ENCODE measurements at regions not wholly inside any gene's neighbourhood (a gene's known extent, or its start where the extent isn't known, plus 50 kb on each side); places are given as distances from the start of the nearest gene placed in this dataset.
A peak's percentile ranks its signal among the peaks of the same experiment; 100 is the strongest.
"Not testable (repeated sequence)": the region's sequence is repeated elsewhere in the genome, so short reads cannot be mapped to it uniquely, and the experiment has no call there.

- Histone ChIP-seq H3K27me3 (ENCODE audit: control insufficient read depth, insufficient read depth, low read length) (no peaks in the 10 kb centered on the region), H3K4me3 (ENCODE audit: low read length) (no peak overlapping the region), H3K4me1 (ENCODE audit: control insufficient read depth, insufficient read depth, low read length) (peaks cover 24% of the 10 kb centered on the region), H3K4me2 (ENCODE audit: low read length) (no peak overlapping the region), H3K9ac (ENCODE audit: low read depth, low read length) (no peak overlapping the region), H3K36me3 (ENCODE audit: insufficient read depth, low read length) (no peaks in the 10 kb centered on the region), H3K9me3 (replicated peaks; ENCODE audit: low read length) (no peaks in the 10 kb centered on the region)
Measured at GRCh38 chr6:56887086-56887485, 67.8 kb upstream of the BEND6 start.

GRCh38 chr6:56877922-56878321, 77.0 kb upstream of the BEND6 start:
- Histone ChIP-seq H3K36me3 (ENCODE audit: insufficient read depth, low read length) (peaks cover 4% of the 10 kb centered on the region), H3K9ac (ENCODE audit: low read depth, low read length) (no peak overlapping the region), H3K9me3 (replicated peaks; ENCODE audit: low read length) (no peaks in the 10 kb centered on the region), H3K4me1 (ENCODE audit: control insufficient read depth, insufficient read depth, low read length) (no peaks in the 10 kb centered on the region), H3K27me3 (ENCODE audit: control insufficient read depth, insufficient read depth, low read length) (no peaks in the 10 kb centered on the region), H3K4me2 (ENCODE audit: low read length) (no peak overlapping the region), H3K4me3 (ENCODE audit: low read length) (no peak overlapping the region)

GRCh38 chr6:56875961-56876360, 78.9 kb upstream of the BEND6 start:
- Histone ChIP-seq H3K4me2 (ENCODE audit: low read length) (no peak overlapping the region), H3K27me3 (ENCODE audit: control insufficient read depth, insufficient read depth, low read length) (no peaks in the 10 kb centered on the region), H3K4me1 (ENCODE audit: control insufficient read depth, insufficient read depth, low read length) (no peaks in the 10 kb centered on the region), H3K9me3 (replicated peaks; ENCODE audit: low read length) (no peaks in the 10 kb centered on the region), H3K36me3 (ENCODE audit: insufficient read depth, low read length) (peaks cover 4% of the 10 kb centered on the region), H3K9ac (ENCODE audit: low read depth, low read length) (no peak overlapping the region), H3K4me3 (ENCODE audit: low read length) (no peak overlapping the region)

GRCh38 chr6:56875523-56875922, 79.4 kb upstream of the BEND6 start:
- no peak overlapping the region for H3K9ac ChIP-seq (ENCODE audit: low read depth, low read length)
- H3K4me3 ChIP-seq (ENCODE audit: low read length), result no peak overlapping the region
- H3K4me1 ChIP-seq (ENCODE audit: control insufficient read depth, insufficient read depth, low read length), result no peaks in the 10 kb centered on the region
- peaks cover 4% of the 10 kb centered on the region for H3K36me3 ChIP-seq (ENCODE audit: insufficient read depth, low read length)
- no peak overlapping the region for H3K4me2 ChIP-seq (ENCODE audit: low read length)
- H3K27me3 ChIP-seq (ENCODE audit: control insufficient read depth, insufficient read depth, low read length), result no peaks in the 10 kb centered on the region
- H3K9me3 ChIP-seq (replicated peaks; ENCODE audit: low read length), result no peaks in the 10 kb centered on the region

GRCh38 chr6:56874328-56874727, 80.6 kb upstream of the BEND6 start:
- no peaks in the 10 kb centered on the region for H3K27me3 ChIP-seq (ENCODE audit: control insufficient read depth, insufficient read depth, low read length)
- peaks cover 6% of the 10 kb centered on the region for H3K4me1 ChIP-seq (ENCODE audit: control insufficient read depth, insufficient read depth, low read length)
- no peak overlapping the region for H3K4me3 ChIP-seq (ENCODE audit: low read length)
- H3K36me3 ChIP-seq (ENCODE audit: insufficient read depth, low read length), result peaks cover 4% of the 10 kb centered on the region
- no peak overlapping the region for H3K9ac ChIP-seq (ENCODE audit: low read depth, low read length)
- H3K4me2 ChIP-seq (ENCODE audit: low read length), result no peak overlapping the region
- no peaks in the 10 kb centered on the region for H3K9me3 ChIP-seq (replicated peaks; ENCODE audit: low read length)

- H3K27me3 ChIP-seq (ENCODE audit: control insufficient read depth, insufficient read depth, low read length); H3K36me3 ChIP-seq (ENCODE audit: insufficient read depth, low read length); H3K9me3 ChIP-seq (replicated peaks; ENCODE audit: low read length); H3K4me3 ChIP-seq (ENCODE audit: low read length); H3K4me2 ChIP-seq (ENCODE audit: low read length): not testable (repeated sequence)
- Histone ChIP-seq H3K4me1 (ENCODE audit: control insufficient read depth, insufficient read depth, low read length) (peaks cover 45% of the 10 kb centered on the region), H3K9ac (ENCODE audit: low read depth, low read length) (peak overlapping the region; percentile 77)
Measured at GRCh38 chr6:56870053-56870452, 84.9 kb upstream of the BEND6 start.

GRCh38 chr6:56869346-56869745, 85.6 kb upstream of the BEND6 start:
- no peaks in the 10 kb centered on the region for H3K36me3 ChIP-seq (ENCODE audit: insufficient read depth, low read length)
- peaks cover 52% of the 10 kb centered on the region for H3K4me1 ChIP-seq (ENCODE audit: control insufficient read depth, insufficient read depth, low read length)
- no peaks in the 10 kb centered on the region for H3K27me3 ChIP-seq (ENCODE audit: control insufficient read depth, insufficient read depth, low read length)
- H3K4me2 ChIP-seq (ENCODE audit: low read length), result peak overlapping the region; percentile 63
- no peaks in the 10 kb centered on the region for H3K9me3 ChIP-seq (replicated peaks; ENCODE audit: low read length)
- peak overlapping the region; percentile 15 for H3K4me3 ChIP-seq (ENCODE audit: low read length)
- H3K9ac ChIP-seq (ENCODE audit: low read depth, low read length), result peak overlapping the region; percentile 77

GRCh38 chr6:56868687-56869086, 86.2 kb upstream of the BEND6 start:
- Histone ChIP-seq H3K4me3 (ENCODE audit: low read length) (peak overlapping the region; percentile 13), H3K4me1 (ENCODE audit: control insufficient read depth, insufficient read depth, low read length) (peaks cover 58% of the 10 kb centered on the region), H3K36me3 (ENCODE audit: insufficient read depth, low read length) (no peaks in the 10 kb centered on the region), H3K27me3 (ENCODE audit: control insufficient read depth, insufficient read depth, low read length) (no peaks in the 10 kb centered on the region), H3K9me3 (replicated peaks; ENCODE audit: low read length) (no peaks in the 10 kb centered on the region), H3K4me2 (ENCODE audit: low read length) (peak overlapping the region; percentile 63), H3K9ac (ENCODE audit: low read depth, low read length) (peak overlapping the region; percentile 77)

GRCh38 chr6:56866917-56867522, 87.9 kb upstream of the BEND6 start:
- peaks cover 75% of the 10 kb centered on the region for H3K4me1 ChIP-seq (ENCODE audit: control insufficient read depth, insufficient read depth, low read length)
- no peak overlapping the region for H3K4me3 ChIP-seq (ENCODE audit: low read length)
- no peaks in the 10 kb centered on the region for H3K27me3 ChIP-seq (ENCODE audit: control insufficient read depth, insufficient read depth, low read length)
- no peaks in the 10 kb centered on the region for H3K9me3 ChIP-seq (replicated peaks; ENCODE audit: low read length)
- peak overlapping the region; percentile 63 for H3K4me2 ChIP-seq (ENCODE audit: low read length)
- no peaks in the 10 kb centered on the region for H3K36me3 ChIP-seq (ENCODE audit: insufficient read depth, low read length)
- peak overlapping the region; percentile 77 for H3K9ac ChIP-seq (ENCODE audit: low read depth, low read length)

GRCh38 chr6:56865081-56865875, 89.6 kb upstream of the BEND6 start:
- Histone ChIP-seq H3K9me3 (replicated peaks; ENCODE audit: low read length) (no peaks in the 10 kb centered on the region), H3K9ac (ENCODE audit: low read depth, low read length) (no peak overlapping the region), H3K4me1 (ENCODE audit: control insufficient read depth, insufficient read depth, low read length) (peaks cover 86% of the 10 kb centered on the region)

GRCh38 chr6:56864171-56864616, 90.7 kb upstream of the BEND6 start:
- Histone ChIP-seq H3K9me3 (replicated peaks; ENCODE audit: low read length) (no peaks in the 10 kb centered on the region), H3K4me3 (ENCODE audit: low read length) (no peak overlapping the region), H3K4me1 (ENCODE audit: control insufficient read depth, insufficient read depth, low read length) (peaks cover 83% of the 10 kb centered on the region), H3K4me2 (ENCODE audit: low read length) (peak overlapping the region; percentile 62), H3K36me3 (ENCODE audit: insufficient read depth, low read length) (no peaks in the 10 kb centered on the region), H3K27me3 (ENCODE audit: control insufficient read depth, insufficient read depth, low read length) (no peaks in the 10 kb centered on the region), H3K9ac (ENCODE audit: low read depth, low read length) (peak overlapping the region; percentile 76)

More at GRCh38 chr6:56865081-56865875, 89.6 kb upstream of the BEND6 start:
- H3K27me3 ChIP-seq (ENCODE audit: control insufficient read depth, insufficient read depth, low read length), result no peaks in the 10 kb centered on the region
- H3K36me3 ChIP-seq (ENCODE audit: insufficient read depth, low read length), result no peaks in the 10 kb centered on the region
- H3K4me2 ChIP-seq (ENCODE audit: low read length), result no peak overlapping the region
- H3K4me3 ChIP-seq (ENCODE audit: low read length), result no peak overlapping the region

- no peaks in the 10 kb centered on the region for H3K27me3 ChIP-seq (ENCODE audit: control insufficient read depth, insufficient read depth, low read length)
- no peaks in the 10 kb centered on the region for H3K36me3 ChIP-seq (ENCODE audit: insufficient read depth, low read length)
- peaks cover 75% of the 10 kb centered on the region for H3K4me1 ChIP-seq (ENCODE audit: control insufficient read depth, insufficient read depth, low read length)
- peak overlapping the region; percentile 15 for H3K4me3 ChIP-seq (ENCODE audit: low read length)
- H3K9me3 ChIP-seq (replicated peaks; ENCODE audit: low read length), result no peaks in the 10 kb centered on the region
- peak overlapping the region; percentile 62 for H3K4me2 ChIP-seq (ENCODE audit: low read length)
- H3K9ac ChIP-seq (ENCODE audit: low read depth, low read length), result peak overlapping the region; percentile 76
Measured at GRCh38 chr6:56863366-56863765, 91.5 kb upstream of the BEND6 start.
